Activated CD8-positive, alpha-beta memory T cell treated with anti-CD3 and anti-CD28 coated beads, Interleukin-2, amount 50 U/mL, for 4 hours (primary cell): ENCODE measurements at regions not wholly inside any gene's neighbourhood (a gene's known extent, or its start where the extent isn't known, plus 50 kb on each side); places are given as distances from the start of the nearest gene placed in this dataset.

Source experiments
- DNase-seq: peaks from one replicate; pipeline ENCODE4 v3.0.0-alpha.2; 2020

DNA sequence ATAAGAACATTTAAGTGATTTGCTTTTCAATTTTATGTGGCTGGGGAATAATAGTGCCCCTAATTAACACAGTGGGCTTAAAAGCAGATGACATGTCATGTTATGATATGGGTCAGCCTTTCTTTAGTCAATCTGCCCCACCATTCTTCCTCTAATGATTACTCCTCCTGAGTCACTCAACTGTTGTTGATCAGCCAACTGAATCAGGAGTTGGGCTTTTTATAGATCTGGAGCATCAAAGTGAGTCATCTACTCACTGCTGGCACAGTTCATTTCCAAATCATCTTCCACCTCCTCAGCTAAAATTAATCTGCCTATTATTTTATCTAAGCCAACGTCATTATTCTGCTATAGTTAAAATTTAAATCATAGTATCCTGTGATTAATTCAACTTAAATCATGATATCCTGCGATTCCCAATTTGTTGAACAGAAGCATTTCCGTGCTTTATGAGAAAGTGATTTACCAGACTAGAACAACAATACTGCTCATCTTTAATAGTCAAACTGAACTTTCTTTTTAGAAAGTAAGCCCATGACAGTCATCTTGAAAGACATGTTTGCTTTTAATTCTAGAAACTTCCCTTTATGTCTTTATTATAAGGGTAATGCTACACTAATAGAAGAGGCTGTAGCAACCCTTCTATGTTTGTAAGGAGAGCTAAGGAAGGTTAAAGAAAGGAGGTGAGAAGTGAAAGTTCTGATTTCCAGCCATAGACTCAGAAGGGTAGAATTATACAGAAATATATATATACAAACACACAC, 551.4 kb downstream of the TBC1D4 start:
- DNase-seq, result no peak

DNA sequence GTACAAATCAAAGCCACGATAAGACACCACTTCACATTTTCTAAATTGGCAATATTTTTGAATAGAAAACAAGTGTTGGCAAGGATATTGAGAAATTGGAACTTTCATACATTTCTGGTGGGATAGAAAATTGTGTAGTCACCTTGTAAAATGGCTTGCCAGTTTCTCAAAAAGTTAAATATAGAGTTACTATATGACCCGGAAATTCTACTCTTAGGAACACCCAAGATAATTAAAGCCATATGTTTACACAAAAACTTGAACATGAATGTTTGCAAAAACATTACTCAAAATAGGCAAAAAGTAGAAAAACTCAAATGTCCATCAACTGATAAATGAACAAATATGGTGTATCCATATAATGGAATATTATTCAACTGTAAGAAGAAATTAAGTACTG, 552.5 kb downstream of the TBC1D4 start:
- DNase-seq, result no peak

DNA sequence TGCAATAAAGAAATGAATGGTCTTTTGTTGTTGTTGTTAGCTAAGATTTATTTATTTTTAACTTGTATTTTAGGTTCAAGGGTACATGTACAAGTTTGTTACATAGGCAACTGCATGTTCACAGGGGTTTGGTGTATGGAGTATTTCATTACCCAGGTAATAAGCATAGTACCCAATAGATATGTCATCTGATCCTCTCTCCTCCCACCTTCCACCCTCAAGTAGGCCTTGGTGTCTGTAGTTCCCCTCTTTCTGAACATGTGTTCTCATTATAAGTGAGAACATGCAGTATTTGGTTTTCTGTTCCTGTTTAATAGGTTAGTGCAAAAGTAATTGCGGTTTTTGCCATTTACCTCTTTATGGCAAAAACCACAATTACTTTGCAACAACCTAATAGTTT, 554.1 kb downstream of the TBC1D4 start:
- no peak for DNase-seq

DNA sequence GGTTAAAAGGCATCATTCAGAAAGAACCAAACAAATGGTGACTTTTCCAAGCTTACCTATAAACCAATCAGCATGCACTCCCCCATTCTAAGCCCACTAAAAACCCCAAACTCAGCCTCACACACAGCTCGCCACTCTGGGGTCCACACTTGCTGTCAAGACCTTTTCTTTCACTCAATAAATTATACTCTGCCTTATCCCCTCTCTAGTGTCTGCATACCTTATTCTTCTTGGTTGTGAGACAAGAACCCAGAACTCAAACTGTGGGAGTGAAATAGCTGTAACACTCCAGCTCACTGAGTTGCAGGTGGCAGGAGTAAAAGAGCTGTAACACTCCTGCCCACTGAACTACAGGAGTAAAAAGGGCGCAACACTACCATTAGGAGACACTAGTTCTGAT, 559.0 kb downstream of the TBC1D4 start:
- DNase-seq, result no peak

DNA sequence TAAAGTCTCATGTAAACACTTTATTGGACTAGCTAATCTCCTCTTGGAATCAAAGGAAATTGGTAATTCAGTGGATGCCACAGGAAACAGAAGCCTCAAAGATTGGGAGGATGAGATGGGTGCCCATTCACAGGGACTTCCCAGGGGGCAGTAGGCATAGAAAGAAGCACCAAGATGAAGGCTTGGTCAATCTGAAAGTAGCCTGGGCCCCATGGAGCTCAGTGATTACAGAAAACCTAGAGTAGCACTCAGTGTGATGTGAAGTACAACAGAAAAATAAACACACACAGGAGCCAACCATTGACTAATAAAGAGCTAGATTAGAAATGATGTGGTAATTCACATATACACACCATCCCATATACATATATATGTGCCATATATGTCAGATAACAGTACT, 560.6 kb downstream of the TBC1D4 start:
- DNase-seq, result no peak

DNA sequence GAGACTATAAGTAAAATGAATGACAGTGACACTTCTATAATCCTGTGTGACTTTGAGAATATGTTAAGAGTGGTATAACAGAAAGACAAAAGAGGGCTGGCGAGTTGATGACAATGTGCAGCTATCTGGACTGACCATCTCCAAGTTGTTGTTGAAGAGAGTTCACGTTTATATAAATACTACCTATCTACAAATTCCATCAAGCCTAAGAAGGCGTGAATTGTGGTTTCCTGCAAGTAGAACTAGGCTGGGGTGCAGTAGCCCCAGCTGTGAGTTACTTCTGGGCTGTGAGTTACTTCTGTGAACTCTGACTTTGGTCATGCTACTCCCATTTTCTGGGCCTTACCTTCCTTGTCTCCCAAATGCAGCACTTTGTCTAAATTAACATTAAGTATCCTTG, 561.0 kb downstream of the TBC1D4 start:
- no peak for DNase-seq

DNA sequence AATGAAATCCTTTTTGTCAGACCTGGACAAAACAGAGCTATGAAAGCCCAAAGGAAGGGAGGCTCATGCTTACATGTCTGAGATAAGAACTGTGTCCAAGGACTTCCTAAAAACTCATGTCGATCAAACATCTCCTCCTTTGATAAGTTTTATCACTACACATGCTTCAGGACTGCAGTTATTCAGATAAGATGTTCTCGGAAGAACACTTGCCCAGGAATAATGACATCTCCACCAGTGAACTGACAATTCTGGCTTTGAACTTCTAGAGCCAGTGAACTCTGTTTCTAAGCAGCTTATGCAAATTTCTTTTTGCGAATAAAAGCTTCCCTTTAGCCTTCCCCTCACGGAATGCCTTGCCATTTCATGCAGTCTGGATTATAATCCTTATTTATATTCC, 561.6 kb downstream of the TBC1D4 start:
- DNase-seq, result no peak

DNA sequence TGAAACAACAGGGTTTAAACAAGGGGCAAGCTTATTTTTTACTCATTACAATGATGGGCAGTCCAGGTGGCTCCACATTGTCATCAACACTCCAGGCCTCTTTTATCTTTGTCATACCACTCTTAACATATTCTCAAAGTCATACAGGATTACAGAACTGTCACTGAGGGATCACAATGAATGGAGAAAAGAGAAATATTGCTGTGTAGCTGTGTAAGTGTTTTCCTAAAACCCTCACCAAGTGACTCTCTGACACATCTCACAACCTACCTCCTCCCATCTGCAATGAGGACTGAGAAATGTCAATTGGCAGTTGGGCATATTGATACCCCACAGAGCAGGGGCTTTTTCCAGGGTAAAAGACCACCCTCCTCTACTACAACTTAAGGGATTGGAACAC, 562.1 kb downstream of the TBC1D4 start:
- DNase-seq, result no peak

DNA sequence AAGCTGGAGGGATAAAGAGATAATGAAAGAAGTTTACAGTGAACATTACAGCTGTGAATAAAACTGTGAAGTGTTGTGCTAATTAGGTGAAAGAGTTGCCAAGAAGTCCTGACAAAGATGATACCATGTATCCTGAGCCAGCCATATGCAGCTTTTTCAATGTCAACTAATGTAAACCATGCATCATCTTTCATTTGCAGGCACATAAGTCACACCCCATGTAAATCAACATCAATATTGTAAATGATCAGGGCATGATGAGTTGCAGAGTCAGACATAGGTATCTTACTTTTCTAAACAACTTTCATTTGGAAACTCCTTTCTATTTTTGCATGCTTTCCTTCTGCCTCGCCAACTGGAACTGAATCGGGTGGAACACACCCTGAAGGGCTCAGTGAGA, 569.1 kb downstream of the TBC1D4 start:
- no peak for DNase-seq

DNA sequence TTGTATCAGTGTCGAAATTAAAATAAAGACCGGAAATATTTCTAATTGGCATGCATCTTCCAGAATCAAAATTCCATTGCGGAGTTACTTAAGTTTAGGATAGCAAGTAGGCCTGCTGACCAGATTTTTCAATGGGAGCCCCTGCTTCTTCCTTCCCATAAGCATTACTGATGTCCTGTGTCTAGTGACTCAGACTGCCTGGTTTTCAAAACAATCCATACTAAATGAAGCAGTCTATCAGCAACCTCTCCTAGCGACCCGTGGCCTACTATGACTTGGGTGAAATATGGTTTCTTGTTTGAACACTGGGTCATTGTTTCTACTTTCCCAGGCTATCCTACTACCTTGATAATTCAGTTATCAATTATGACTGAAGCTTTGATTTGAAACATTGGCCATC, 571.6 kb downstream of the TBC1D4 start:
- no peak for DNase-seq

DNA sequence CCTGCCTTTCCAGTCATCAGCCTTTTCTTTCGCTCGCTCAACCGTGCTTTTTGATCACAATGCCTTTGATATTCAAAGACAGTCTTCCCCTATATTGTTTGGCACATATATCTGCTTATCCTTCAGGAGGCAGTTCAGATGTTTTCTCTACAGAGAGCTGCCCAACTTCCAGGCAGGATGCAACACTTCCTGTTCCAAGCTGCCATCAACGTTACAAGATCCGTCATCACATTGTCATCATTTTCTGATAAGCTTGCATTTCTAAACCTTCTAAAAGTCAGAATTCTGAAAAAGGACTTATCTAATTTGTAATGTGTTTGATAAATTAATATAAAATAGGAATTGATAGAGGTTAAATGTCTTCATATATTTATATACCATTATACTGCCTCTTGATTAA, 574.2 kb downstream of the TBC1D4 start:
- no peak for DNase-seq

DNA sequence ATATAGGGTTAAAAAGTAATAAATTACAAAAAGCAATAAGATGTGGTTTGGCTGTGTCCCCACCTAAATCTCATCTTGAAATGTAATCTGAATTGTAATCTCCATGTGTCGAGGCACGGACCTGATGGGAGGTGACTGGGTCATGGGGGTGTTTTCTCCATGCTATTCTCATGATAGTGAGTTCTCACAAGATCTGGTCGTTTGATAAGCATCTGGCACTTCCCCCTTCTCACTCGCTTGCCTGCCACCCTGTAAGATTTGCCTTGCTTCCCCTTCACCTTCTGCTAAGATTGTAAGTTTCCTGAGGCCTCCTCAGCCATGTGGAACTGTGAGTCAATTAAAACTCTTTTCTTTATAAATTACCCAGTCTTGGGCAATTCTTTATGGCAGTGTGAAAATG, 577.4 kb downstream of the TBC1D4 start:
- no peak for DNase-seq

DNA sequence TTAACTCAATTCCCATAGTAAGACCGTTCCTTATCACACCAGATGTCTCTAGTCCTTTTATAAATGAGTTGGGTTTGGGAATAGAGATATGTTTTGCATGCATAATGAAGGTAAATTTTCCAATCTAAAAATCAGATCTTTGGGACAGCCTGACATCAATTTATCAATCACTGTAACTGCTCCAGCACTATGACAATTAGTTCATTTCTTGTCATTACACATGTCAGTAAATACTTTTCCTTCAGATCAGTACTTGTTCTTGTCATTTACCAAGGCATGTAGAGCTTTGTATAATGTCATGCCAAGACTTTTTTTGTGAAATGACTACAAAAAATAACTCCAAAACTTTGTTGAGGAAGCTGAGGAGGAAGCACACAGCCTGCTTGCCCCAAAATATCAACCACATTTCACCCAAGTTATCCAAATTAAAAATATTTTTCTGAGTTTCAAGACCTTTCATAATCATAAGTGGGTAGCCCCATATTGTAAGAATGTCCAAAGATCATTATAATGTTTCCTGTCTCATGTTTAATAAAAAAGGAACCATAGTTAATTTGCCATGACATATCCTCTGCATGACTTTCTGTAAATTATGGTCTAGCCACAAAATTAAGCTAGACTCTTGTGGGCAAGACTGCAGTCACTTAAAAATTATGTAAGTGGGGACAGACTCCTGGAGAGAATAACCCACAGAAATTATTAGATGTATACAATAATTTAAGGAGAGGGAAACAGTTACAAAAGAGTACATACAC, 586.8 kb downstream of the TBC1D4 start:
- DNase-seq, result no peak

DNA sequence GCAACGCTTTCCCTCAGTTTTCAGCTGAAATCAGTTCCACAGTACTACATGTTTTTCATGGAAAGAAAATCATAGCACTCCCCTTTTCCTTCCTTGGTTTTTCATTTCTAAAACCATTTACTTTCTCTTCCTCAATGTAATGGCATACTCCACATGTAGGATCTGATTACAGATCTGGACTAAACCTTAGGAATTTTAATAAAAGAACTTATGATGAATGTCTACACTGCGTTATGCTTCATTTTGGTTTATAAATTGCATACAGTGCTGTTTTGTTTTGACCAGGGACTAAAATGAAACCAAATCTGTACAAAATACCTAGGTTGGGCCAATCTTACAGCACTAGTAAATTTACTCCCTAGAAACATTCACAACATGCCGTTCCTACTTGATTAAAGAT, 589.9 kb downstream of the TBC1D4 start:
- DNase-seq, result no peak

DNA sequence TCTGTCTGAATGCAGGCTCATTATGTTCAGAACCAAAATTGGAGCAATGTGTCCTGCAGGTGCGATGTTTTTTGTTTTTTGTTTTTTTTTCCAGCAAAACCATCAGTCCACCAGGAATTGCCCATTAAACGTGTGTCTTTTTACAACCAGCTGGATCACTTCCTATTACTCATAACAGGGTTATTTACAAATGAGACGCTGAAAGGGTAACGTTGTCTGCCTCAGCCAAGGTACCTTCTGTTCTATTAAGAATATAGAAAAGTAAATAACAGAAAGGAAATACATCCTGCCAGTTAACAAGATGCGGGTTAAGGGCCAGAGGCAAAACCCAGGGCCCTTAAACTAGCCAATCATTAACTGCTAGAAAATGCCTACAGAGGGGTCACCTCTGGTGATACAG, 590.4 kb downstream of the TBC1D4 start:
- DNase-seq, result no peak

DNA sequence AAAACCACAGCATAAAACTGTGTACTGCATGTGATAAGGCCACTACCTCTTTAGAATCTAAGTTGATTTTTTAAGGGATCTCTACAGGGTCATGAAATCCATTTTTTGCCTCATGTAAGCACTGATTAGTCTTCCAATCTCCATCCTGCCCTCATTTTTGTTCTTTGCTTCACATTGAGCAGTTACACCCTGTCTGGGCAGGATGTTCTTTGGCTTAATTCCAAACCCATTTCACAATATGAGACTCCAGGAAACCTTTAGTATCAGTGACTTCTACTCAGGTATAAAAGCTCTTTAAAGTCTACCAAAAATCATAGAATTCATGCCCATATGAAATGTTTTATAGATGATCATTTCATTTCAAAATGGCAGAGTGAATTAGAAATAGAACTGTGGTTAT, 592.6 kb downstream of the TBC1D4 start:
- no peak for DNase-seq

DNA sequence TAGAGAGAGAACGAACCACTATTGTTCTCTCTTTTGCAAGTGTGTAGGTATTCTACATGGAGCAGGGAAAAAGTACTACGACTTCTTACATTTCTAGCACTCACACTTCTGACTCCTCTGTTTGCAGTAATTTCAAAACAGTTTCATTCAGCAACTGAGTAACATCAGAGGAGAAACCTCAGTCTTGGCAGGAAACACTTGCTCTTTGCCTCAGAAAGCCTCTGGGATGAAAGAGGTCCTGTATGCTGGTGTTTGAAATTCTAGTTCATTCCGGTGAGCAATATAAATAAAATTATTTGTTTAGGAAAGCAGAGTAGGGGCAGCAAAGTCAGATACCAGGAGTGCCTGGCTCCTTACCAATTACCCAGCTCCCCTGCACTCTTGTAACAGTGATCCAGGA, 595.5 kb downstream of the TBC1D4 start:
- no peak for DNase-seq

DNA sequence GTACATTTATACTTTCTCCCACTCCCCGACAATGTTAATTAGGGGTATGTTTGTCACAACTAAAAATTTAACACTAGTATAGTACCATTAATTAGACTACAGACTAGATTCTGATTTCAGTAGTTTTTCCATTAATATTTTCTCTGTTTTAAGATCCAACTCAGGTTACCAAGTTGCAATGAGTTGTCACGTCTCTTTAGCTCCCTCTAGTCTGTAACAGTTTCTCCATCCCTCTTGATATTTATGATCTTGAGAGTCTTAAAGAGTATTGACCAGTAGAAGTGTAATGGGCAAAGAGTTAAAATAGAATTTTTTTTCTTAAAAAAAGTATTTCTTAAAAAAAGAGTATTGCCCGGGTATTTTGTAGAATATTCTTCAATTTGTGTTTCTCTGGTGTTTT, 598.1 kb downstream of the TBC1D4 start:
- DNase-seq, result no peak

DNA sequence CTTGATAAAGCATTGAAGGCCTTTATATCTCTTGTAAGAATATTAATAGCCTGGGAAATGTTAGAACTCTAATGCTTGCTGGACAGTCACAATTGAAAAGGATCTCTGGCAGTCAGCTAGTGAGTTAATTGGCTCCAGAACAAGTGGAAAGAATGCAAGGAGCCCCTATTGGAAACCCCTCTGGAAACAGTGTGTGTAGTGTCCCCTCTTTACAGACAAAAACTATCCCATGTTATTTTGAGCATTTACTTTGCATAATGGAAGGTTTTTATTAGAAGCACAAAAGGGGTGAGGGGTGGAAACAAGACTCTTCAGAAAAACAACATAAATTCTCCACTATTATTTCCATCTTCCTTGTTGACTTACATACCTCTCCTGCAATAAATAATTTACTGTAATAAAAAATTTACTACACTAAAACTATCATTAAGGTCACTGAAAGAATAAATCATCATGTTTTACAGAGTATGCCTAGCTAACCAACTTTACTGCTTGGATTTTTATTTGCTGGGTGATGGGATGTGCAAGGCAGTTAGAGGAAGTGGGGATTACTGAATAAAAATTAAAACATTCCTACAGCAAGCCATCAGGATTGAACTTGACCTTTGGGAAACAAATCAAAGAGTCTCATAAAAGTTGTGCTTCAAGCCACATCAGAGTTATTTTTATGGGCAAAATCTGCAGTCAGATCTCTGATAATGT, 610.4 kb downstream of the TBC1D4 start:
- DNase-seq, result no peak

DNA sequence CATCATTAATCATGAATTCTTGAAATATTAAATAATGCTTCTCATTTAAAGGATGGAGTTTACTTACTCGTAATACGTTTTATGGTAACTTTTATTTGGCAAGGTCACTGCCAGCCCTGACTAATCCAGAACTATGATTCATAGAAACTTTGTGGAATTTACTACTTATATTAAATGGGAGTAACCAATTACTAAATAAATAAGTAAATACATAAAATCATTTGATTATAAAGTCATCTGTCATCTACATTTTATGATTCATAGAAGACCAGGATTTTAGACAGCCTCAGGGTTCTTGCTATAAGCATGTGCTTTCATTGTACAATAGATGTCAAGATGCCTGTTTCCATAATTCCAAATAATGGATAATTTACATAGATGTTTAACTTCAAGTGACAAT, 611.1 kb downstream of the TBC1D4 start:
- no peak for DNase-seq

DNA sequence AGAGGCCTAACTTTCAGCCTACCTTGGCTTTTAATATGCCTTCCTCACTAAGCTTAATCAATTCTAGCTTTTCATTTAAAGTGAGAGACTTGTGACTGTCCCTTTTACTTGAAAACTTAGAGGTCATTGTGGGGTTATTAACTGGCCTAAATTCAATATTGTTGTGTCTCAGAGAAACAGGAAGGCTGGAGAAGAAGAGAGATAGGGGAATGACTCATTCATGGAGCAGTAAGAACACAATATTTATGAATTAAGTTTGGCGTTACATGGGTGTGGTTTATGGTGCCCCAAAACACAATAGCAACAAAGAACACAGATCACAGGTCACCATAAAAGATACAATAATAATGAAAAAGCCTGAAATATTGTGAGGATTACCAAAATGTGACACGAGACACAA, 612.1 kb downstream of the TBC1D4 start:
- DNase-seq, result no peak

DNA sequence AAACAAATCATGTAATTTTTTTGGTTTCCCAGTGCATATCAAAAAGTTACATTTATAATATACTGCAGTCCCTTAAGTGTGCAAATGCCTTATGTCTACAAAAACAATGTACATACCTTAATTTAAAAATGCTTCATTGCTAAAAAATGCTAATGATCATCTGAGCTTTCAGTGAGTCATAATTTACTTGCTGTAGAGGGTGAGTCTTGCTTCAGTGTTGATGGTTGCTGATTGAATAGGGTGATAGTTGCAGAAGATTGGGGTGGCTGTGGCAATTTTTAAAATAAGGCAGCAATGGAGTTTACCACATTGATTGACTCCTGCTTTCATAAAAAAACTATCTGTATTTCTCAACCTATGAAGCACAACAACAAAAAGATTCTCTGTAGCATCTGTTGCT, 613.9 kb downstream of the TBC1D4 start:
- DNase-seq, result no peak

DNA sequence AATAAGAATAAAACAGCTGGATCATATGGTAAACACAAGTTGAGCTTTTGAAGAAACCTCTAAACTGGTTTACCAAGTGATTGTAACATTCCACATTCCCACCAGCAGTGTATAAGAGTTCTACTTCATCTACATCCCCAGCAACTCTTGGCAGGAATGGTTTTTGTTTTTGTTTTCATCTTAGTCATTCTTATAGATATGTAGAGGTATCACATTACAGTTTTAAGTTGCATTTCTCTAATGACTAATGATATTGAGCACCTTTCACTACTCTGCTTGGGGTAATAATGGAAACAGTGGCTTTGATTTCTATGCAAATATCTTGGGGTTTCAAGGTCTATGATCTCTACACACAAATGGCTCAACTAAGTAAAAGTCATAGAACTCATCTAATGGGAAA, 614.5 kb downstream of the TBC1D4 start:
- DNase-seq, result no peak

DNA sequence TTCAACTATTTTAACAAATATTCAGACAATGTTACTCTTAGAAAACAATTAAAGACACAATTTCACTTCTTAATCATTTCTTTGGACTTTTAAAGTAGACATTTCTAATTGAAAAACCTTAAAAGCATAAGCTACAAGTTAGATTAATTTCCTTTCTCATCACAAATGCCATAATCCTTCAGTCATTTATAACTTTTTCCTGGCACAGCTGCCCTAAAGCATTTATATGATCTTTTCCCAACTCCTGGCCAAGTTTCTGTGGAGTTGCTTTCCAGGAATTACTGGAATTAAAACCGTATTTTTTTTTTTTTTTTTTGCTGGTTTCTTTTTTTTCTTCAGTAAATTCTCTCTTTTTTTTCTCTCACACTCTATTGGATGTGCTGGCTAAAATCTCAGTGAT, 615.9 kb downstream of the TBC1D4 start:
- no peak for DNase-seq
